GM19395 (cell line): ENCODE measurements at regions not wholly inside any gene's neighbourhood (a gene's known extent, or its start where the extent isn't known, plus 50 kb on each side); places are given as distances from the start of the nearest gene placed in this dataset.
"Not testable (repeated sequence)": the region's sequence is repeated elsewhere in the genome, so short reads cannot be mapped to it uniquely, and the experiment has no call there.

Source experiments
- ATAC-seq: cut with Tn5 transposase; IDR thresholded peaks from one replicate; pipeline ENCODE4 v1.9.1; 2021; ENCODE audit warnings: mild to moderate bottlenecking, moderate library complexity; ENCODE audit not compliant: unreplicated experiment

GRCh38 chr11:23453522-23453921 lies 593.2 kb upstream of the CCDC179 start:
- ATAC-seq: no peak

GRCh38 chr11:23455321-23455891 lies 595.1 kb upstream of the CCDC179 start:
- no peak for ATAC-seq

- ATAC-seq: no peak
Observed at GRCh38 chr11:23457641-23458040, 597.4 kb upstream of the CCDC179 start.

GRCh38 chr11:23471878-23472277 lies 611.6 kb upstream of the CCDC179 start:
- ATAC-seq: no peak

- ATAC-seq: no peak
Observed at GRCh38 chr11:23473782-23474181, 613.5 kb upstream of the CCDC179 start.

GRCh38 chr11:23480736-23481135 lies 620.5 kb upstream of the CCDC179 start:
- ATAC-seq: no peak

GRCh38 chr11:23484146-23484545 lies 623.9 kb upstream of the CCDC179 start:
- not testable (repeated sequence) for ATAC-seq

GRCh38 chr11:23484618-23485017 lies 624.3 kb upstream of the CCDC179 start:
- ATAC-seq: not testable (repeated sequence)

- no peak for ATAC-seq
Observed at GRCh38 chr11:23490557-23491235, 630.4 kb upstream of the CCDC179 start.

GRCh38 chr11:23494981-23495380 lies 634.7 kb upstream of the CCDC179 start:
- no peak for ATAC-seq

- no peak for ATAC-seq
Observed at GRCh38 chr11:23496340-23496739, 636.1 kb upstream of the CCDC179 start.

GRCh38 chr11:23497040-23497439 lies 636.8 kb upstream of the CCDC179 start:
- no peak for ATAC-seq

GRCh38 chr11:23502389-23502788 lies 642.1 kb upstream of the CCDC179 start:
- no peak for ATAC-seq

GRCh38 chr11:23502826-23503225 lies 642.6 kb upstream of the CCDC179 start:
- no peak for ATAC-seq

- ATAC-seq: no peak
Observed at GRCh38 chr11:23509023-23509422, 648.7 kb upstream of the CCDC179 start.

- ATAC-seq: no peak
Observed at GRCh38 chr11:23509821-23510220, 649.5 kb upstream of the CCDC179 start.

GRCh38 chr11:23519194-23519593 lies 658.9 kb upstream of the CCDC179 start:
- no peak for ATAC-seq

- no peak for ATAC-seq
Observed at GRCh38 chr11:23520226-23520960, 660.1 kb upstream of the CCDC179 start.

GRCh38 chr11:23536907-23537306 lies 676.6 kb upstream of the CCDC179 start:
- no peak for ATAC-seq

GRCh38 chr11:23539556-23539955 lies 679.3 kb upstream of the CCDC179 start:
- no peak for ATAC-seq

GRCh38 chr11:23540101-23540561 lies 679.9 kb upstream of the CCDC179 start:
- ATAC-seq: peak; percentile 99

GRCh38 chr11:23542189-23542588 lies 681.9 kb upstream of the CCDC179 start:
- ATAC-seq: no peak
